Prostate gland (tissue), 2 donors: ENCODE measurements at regions not wholly inside any gene's neighbourhood (a gene's known extent, or its start where the extent isn't known, plus 50 kb on each side); places are given as distances from the start of the nearest gene placed in this dataset.

ENCODE experiments used
- DNase-seq: peaks from one replicate; pipeline ENCODE4 v3.0.0-alpha.2; 2019; ENCODE audit warnings: low spot score
- H3K27ac ChIP-seq, 2 donors: fragments of 200-600 bp; sonication (generic); 2 replicates each; pipeline ENCODE4 v1.5.1; 2017 to 2019
- H3K27me3 ChIP-seq: fragments of 200-600 bp; sonication (generic); replicated peaks from 2 replicates; pipeline ENCODE4 v1.5.1; 2019; ENCODE audit not compliant: insufficient read depth
- H3K36me3 ChIP-seq, 2 donors: fragments of 200-600 bp; sonication (generic); 1 replicate in 1 of 2; 2 replicates in 1 of 2; pipeline versions ENCODE4 v1.5.1 to v1.8.1; 2017 to 2019
- H3K4me1 ChIP-seq: fragments of 200-600 bp; sonication (generic); replicated peaks from 2 replicates; pipeline ENCODE4 v1.5.1; 2019
- H3K4me3 ChIP-seq, 2 donors: fragments of 200-600 bp; sonication (generic); 2 replicates each; pipeline ENCODE4 v1.5.1; 2017 to 2019
- H3K9me3 ChIP-seq: fragments of 200-600 bp; sonication (generic); 2 replicates; pipeline ENCODE4 v1.5.1; 2017
- POLR2A ChIP-seq: fragments of 450-650 bp; IDR thresholded peaks from one replicate; pipeline ENCODE4 v1.6.1; 2016; ENCODE audit warnings: antibody characterized with exemption, mild to moderate bottlenecking
- POLR2AphosphoS5 ChIP-seq: sonication (generic); formaldehyde crosslinking; IDR thresholded peaks from one replicate; pipeline ENCODE4 v1.6.1; 2017; ENCODE audit warnings: antibody characterized with exemption
- WGBS: methylation state at CpG from one replicate; pipeline ENCODE4 v1.1.5; 2018; 5-methylcytosine and 5-hydroxymethylcytosine counted together
- intact Hi-C: fragments of 100-400 bp; cut with DNase I; formaldehyde crosslinking; loops from one replicate; pipeline ENCODE4 v1.14.2; 2022
- TF ChIP-seq, protein P1 (sequence below), 4 experiments: fragments of 200-600 bp in 2 of 4; fragments of 450-650 bp in 2 of 4; sonication (generic) in 2 of 4; IDR thresholded peaks; 1 replicate in 3 of 4; 2 replicates in 1 of 4; pipeline ENCODE4 v1.5.1; 2016 to 2019; ENCODE audit warnings: antibody characterized with exemption in 4 of 4, mild to moderate bottlenecking in 2 of 4, moderate library complexity in 2 of 4

DNA sequence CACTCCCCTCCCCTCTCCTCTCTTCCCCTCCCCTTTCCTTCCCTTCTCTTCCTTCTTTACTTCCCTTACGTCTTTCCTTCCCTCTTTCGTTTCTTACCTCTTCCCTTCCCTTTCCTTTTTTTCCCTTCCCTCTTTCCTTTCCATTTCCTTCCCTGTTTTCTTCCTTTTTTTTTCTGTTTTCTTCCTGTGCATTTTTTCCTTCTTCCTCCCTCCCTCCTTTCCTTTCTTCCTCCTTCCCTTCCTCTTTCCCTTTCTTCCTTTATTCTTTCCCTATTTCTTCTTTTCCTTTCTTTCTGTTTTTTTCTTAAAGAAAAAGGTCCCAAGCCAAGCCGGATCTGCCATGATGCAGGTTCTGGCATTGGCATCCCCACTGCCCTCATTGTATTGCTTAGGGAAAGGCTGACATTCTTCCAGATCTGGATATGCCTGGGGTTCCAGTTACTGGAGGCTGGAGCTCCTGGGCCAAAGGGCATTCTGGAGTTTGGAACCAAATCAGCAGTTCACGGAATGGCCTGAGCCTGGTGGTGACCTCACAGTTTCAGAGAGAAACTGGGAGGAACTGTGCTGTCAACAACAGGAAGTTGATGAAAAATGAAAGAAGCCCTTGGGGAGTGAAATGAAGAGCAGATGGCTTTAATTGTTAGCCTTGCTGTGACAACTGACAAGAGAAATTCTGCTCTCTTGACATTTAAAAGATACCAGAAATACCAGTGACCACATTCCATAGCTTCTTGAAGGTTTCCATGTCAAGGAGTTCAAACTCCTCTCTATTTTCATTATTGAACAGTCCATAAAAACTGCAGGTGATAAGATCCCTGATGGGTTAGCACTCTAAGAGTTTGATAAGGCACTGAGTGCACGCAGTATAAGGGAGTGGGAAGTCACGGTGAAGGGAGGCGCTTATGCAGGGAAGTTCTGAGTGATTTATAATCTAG lies 622.1 kb downstream of the SPRY1 start:
- Histone ChIP-seq H3K27me3 (no peaks in the 10 kb centered on the region), H3K9me3 (no peaks in the 10 kb centered on the region), H3K27ac (no peak overlapping the region), H3K4me3 (no peak overlapping the region), H3K4me1 (no peaks in the 10 kb centered on the region), H3K36me3 (no peaks in the 10 kb centered on the region)
- DNase-seq = no peak
- TF ChIP-seq, protein P1, sequence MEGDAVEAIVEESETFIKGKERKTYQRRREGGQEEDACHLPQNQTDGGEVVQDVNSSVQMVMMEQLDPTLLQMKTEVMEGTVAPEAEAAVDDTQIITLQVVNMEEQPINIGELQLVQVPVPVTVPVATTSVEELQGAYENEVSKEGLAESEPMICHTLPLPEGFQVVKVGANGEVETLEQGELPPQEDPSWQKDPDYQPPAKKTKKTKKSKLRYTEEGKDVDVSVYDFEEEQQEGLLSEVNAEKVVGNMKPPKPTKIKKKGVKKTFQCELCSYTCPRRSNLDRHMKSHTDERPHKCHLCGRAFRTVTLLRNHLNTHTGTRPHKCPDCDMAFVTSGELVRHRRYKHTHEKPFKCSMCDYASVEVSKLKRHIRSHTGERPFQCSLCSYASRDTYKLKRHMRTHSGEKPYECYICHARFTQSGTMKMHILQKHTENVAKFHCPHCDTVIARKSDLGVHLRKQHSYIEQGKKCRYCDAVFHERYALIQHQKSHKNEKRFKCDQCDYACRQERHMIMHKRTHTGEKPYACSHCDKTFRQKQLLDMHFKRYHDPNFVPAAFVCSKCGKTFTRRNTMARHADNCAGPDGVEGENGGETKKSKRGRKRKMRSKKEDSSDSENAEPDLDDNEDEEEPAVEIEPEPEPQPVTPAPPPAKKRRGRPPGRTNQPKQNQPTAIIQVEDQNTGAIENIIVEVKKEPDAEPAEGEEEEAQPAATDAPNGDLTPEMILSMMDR (IDR thresholded peaks at IDR 0.05) = no peak
- 66% methylated on average over 7 of the region's 7 CpGs for WGBS
- intact Hi-C loops = no loop called here

DNA sequence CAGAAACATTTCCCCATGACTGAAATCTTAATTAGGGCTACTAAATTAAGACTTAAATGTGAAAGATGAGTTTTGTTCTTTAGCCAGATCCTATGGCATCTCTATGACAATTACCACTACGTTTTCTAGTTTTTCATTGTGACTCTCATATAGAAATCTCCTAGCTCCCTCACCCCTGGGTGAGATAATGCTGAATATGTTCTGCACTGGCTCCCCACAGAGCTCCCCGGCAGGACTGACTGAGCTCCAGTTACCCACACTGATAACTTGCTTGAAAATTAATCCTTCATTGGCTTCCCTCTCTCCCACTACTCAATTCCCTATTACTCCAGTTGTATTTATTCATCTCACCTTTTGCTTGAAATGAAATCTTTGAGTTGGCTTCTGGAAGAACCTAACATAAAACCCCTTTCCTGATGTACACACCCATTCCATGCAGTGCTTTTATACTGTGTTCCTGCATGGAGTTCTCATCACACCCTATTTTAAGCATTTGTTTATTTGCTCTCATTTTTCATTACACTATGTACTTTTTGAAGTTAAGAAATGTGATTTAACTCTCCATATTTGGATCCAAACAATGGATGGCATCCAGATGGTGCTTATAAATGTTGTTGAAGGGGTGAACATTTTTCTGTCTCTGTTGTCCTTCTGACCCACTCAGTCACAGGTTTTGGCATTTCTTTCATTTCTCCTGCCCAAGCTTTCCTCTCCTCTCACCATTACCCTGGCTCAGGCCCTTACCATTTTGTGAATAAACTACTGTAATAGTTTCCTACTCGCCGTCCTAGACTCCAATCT lies 623.4 kb downstream of the SPRY1 start:
- Histone ChIP-seq H3K4me3 (no peak overlapping the region), H3K27ac (peak overlapping the region; percentile 13 to 39), H3K36me3 (no peaks in the 10 kb centered on the region), H3K4me1 (no peaks in the 10 kb centered on the region), H3K27me3 (no peaks in the 10 kb centered on the region), H3K9me3 (no peaks in the 10 kb centered on the region)
- TF ChIP-seq, protein P1 (IDR thresholded peaks at IDR 0.05) = no peak
- TF ChIP-seq POLR2A (no peak), POLR2AphosphoS5 (no peak)
- intact Hi-C loops = no loop called here
- WGBS = 59% methylated on average over 4 of the region's 4 CpGs
- no peak for DNase-seq

DNA sequence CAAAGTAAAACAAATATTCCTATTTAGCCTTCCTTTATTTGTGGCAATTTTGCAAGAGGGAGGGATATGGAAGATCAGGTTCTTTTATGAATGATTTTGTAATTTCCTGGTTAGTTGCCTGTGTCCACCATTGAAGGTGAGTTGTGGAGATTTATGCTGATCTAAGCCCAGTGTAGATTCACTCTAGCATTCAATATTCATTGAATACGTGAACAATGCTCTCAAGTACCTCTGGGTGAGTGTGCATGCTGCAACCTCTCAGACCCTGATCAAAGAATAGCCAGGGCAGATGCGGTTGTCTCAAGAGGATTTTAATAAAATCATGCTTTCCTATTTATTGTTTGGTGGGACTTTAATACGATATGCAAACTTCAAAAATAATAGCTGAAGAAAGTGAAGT lies 628.4 kb downstream of the SPRY1 start:
- Histone ChIP-seq H3K36me3 (no peaks in the 10 kb centered on the region), H3K4me3 (no peak overlapping the region), H3K27me3 (no peaks in the 10 kb centered on the region), H3K9me3 (no peaks in the 10 kb centered on the region), H3K4me1 (no peaks in the 10 kb centered on the region), H3K27ac (no peak overlapping the region)
- WGBS = 91% methylated on average over 3 of the region's 3 CpGs
- no peak for DNase-seq
- intact Hi-C loops = no loop called here
- no peak for TF ChIP-seq POLR2AphosphoS5
- TF ChIP-seq, protein P1 (IDR thresholded peaks at IDR 0.05) = no peak
- TF ChIP-seq POLR2A = no peak

DNA sequence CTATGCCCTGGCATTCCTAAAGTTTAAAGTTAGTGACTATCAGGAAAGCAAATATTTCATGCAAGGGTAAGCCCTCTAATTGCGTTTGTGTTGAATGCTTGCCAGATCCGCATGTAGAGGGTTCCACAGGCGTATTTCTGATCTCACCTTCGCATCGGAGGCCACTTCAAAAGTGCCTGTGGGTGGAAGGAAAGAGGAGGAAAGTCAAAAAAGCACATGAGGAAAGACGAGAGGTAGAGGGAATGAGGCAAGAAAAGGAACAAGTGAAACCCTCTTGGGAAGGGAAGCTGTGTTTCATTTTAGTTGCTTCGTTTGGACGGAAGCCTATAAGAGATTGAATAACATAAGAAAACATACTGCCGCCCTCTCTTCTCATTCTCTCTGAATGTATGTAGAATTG lies 628.8 kb downstream of the SPRY1 start:
- DNase-seq = no peak
- TF ChIP-seq POLR2A = no peak
- TF ChIP-seq, protein P1 (IDR thresholded peaks at IDR 0.05) = no peak
- no peaks in the 10 kb centered on the region for H3K9me3 ChIP-seq
- no peaks in the 10 kb centered on the region for H3K4me1 ChIP-seq
- no peaks in the 10 kb centered on the region for H3K27me3 ChIP-seq
- 65% methylated on average over 9 of the region's 9 CpGs for WGBS
- no peaks in the 10 kb centered on the region for H3K36me3 ChIP-seq
- intact Hi-C loops = no loop called here
- H3K27ac ChIP-seq = no peak overlapping the region
- H3K4me3 ChIP-seq = no peak overlapping the region
